Stimulated activated CD8-positive, alpha-beta memory T cell treated with anti-CD3 and anti-CD28 coated beads, Interleukin-12 subunit alpha, Interleukin-12 subunit beta, amount 100 ng/mL, for 4 hours (primary cell): ENCODE measurements at regions not wholly inside any gene's neighbourhood (a gene's known extent, or its start where the extent isn't known, plus 50 kb on each side); places are given as distances from the start of the nearest gene placed in this dataset.

ENCODE experiments used
- DNase-seq: peaks from one replicate; pipeline ENCODE4 v3.0.0-alpha.2; 2020; ENCODE audit warnings: low read depth

DNA sequence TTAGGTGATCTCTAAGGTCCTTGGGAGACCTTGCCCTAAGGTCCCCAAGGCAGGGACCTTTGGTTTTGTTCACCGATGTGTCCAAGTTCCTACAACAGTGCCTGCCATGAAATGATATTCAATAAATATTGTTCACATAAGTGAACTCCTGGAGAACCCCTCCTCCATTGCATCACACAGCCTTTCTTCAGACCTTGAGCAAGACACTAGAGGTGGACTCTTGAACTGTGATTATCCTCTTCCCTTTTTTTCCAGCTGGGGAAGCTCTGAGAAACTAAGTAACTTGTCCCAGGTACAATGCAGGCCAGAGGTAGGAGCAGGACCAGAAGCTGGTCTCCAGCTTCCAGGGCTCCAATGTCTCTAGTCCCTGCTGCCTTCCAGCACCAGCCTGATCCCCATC, 76.6 kb upstream of the LMO1 start:
- DNase-seq: no peak

GRCh38 chr11:8339592-8340022, 75.9 kb upstream of the LMO1 start:
- DNase-seq: no peak

GRCh38 chr11:8338138-8338537, 74.5 kb upstream of the LMO1 start:
- no peak for DNase-seq

DNA sequence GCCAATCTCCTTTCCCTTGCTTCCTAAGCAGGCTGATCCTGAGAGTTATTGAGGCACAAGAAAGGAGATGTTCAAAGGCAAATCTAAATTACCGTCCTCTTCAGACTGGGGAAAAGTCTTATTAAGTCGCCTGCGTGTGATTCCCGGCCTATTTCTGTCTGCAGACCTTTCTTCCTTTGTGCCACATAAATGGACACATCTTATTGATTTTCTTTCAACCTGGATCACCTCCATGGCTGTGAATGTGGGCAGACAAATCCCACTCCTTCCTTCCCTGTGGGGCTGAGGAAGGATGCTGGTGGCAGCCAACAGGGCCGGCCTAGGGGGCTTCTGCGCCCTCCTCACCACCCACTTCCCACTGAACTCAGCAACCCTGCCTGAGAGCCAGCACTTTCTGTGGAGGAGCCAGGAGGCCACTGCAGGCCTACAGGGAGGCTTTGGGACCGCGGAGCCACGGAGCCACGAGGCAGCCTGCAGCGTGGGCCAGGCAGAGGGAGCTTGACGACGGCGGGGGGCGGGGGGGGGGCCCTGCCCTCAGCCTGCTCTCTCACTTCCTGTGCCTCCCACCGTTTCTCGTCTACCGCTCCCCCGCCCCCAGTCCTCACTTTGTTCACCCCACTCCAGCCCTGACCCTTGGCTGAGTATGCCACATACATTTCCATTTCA, 73.6 kb upstream of the LMO1 start:
- no peak for DNase-seq

DNA sequence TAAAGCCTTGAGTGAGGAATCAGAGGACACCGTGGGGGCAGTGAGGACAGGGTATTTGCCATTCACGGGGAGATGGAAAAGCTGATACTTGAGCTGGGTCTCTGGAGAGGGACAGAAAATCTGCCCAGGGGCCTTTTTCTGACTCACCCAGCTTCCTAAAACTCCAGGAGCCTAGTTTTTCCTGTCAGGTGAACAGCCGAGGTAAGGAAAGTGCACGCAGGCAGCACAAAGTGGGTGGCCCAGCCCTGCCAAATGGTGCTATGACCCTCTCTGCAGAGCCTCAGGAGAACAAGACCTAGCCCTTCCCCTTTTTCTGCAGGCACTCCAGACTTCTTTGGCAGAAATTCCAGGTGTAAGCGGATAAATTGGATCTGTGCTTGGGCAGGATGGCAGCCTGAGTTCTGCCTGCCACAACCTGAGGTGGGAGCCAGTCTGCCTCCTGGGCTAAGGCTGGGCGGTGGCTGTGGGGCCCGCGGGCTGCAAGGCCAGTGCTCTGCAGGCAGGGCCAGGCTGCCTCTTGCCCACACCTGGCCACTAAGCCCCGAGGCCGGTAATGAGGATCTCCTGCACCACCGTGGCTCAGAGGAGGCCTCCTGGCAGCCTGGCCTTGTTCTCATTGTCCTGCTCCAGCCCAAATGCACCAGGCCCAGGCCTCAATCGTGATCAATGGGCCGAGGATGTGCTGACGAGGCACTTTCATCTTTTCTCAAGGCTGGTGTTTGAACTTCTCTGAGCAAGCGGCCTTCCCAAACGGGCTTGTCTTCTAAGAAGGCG, 72.9 kb upstream of the LMO1 start:
- no peak for DNase-seq

DNA sequence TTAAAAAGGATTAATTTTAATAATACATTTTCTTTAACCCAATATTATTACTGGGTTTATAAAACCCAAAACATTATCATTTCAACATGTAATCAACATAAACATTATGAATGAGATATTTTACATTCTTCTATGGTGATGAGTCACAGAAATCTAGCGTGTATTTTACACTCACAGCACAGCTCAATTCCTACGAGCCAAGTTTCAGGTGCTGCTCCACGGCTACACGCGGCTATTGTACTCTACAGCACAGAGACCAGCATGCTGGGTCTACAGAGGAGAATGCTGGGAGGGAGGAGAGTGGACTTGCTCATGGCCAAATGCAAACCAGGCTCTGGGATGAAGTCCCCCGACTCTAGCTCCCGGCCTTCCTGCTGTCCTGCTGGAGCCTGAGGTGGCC, 72.0 kb upstream of the LMO1 start:
- DNase-seq: no peak

DNA sequence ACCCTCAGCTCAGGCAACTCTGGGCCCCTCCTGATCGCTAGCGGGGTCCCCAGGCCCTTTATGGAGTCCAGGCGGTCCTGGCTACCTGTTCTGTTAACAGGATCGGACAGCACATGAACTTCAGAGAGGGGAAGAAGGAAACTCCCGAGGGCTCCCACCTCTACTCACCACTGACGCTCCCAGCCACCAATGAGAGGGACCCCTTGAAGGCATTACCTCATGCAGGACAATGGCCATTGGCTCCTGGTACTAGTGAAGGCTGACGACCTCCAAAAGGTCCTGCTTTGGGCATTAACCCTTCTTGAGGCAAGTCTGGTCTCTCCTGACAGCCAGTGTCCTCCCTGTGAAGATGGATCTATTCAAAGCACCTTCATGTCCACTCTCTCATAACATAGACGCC, 71.5 kb upstream of the LMO1 start:
- no peak for DNase-seq

GRCh38 chr11:8333811-8334401, 70.2 kb upstream of the LMO1 start:
- no peak for DNase-seq

GRCh38 chr11:8333376-8333775, 69.7 kb upstream of the LMO1 start:
- no peak for DNase-seq

- no peak for DNase-seq
Observed at GRCh38 chr11:8332891-8333290, 69.2 kb upstream of the LMO1 start.

- DNase-seq: no peak
Observed at GRCh38 chr11:8332196-8332595, 68.5 kb upstream of the LMO1 start.

DNA sequence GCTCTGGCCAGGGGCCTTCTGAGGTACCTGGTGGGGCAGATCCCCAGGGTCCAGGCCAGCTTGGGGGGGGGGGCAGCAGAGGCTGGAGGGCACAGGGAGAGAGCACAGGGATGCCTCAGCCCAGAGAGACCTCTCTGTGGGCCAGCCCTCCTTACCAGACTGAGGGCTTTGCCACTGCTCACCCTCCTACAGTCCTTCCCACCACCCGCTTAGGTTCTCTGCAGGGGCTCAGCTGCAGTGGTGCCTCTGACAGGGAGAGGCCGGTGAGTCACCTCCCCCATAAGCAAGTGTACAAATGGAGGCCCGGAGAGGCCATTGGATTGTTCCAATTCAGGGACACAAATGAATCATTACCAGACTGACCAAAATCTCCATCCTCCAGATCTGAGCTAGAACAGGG, 68.1 kb upstream of the LMO1 start:
- DNase-seq: no peak

- DNase-seq: no peak
Observed at GRCh38 chr11:8330896-8331295, 67.2 kb upstream of the LMO1 start.

GRCh38 chr11:8330404-8330803, 66.7 kb upstream of the LMO1 start:
- no peak for DNase-seq

- no peak for DNase-seq
Observed at GRCh38 chr11:8329847-8330361, 66.2 kb upstream of the LMO1 start.

GRCh38 chr11:8329336-8329735, 65.7 kb upstream of the LMO1 start:
- DNase-seq: no peak

- DNase-seq: peak; percentile 15
Observed at GRCh38 chr11:8328848-8329330, 65.2 kb upstream of the LMO1 start.

DNA sequence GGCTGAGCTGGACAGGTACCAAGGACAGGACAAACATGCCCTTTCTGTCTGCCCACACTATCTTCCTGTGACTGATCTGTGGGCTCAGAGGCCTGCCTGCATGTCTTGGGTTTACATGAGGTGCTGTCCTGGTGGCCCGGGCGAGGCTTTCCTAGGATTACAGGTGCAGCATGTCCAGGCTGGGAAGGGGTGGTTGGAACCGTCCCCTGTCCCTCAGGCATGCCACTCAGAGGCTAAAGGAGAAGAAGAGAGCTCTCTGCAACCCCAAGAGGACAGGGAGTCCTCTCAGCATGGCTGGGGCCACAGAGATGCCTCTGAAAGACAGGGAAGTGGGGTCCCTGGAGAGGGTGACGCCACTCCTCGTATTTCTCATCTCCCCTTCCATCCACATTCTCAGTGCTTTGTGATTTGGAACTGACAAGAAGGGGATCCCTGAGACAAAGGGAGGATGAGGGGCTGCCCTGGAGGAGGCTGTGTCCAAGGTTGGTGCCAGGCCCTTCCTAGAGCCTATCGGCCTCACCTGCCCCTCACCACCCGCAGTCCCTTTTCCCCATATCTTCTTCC, 64.6 kb upstream of the LMO1 start:
- DNase-seq: no peak

DNA sequence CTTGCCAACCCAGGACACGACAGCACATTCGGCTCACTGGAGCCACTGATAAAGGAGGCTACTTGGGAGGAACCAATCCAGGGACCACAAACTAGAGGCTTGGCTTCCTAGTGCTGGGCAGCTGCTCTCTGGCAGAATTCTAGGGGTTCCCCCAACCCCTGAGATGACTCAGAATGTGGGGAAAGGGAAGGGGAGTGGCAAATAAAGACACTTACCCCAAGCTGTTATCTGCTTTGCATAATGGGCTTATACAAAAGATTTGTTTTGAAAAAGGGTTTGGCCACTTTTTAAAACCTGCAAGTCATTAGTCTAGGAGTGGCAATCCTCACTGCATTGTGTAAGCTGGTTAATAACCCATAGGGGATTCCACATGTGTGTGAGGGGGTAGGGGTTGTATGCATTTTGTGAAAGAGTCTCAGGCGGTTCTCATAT, 64.1 kb upstream of the LMO1 start:
- no peak for DNase-seq

DNA sequence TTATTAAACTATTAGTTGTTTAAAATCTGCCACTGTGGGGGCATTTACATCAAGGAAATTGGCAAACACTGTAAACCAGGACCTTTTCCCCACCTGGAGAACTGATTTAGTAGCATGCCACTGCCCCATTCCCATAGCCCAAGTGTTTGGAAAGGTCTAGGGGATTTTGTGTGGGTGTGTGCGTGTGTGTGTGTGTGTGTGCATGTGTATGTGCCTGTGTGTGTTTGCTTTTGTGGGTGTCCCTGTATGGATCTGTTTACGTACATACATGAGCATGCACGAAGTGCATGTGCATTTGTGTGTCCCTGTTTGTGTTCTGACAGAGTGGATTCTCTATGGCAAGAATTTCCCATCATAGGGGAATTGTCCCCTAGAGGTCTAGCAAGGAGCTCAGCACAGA, 62.7 kb upstream of the LMO1 start:
- no peak for DNase-seq

DNA sequence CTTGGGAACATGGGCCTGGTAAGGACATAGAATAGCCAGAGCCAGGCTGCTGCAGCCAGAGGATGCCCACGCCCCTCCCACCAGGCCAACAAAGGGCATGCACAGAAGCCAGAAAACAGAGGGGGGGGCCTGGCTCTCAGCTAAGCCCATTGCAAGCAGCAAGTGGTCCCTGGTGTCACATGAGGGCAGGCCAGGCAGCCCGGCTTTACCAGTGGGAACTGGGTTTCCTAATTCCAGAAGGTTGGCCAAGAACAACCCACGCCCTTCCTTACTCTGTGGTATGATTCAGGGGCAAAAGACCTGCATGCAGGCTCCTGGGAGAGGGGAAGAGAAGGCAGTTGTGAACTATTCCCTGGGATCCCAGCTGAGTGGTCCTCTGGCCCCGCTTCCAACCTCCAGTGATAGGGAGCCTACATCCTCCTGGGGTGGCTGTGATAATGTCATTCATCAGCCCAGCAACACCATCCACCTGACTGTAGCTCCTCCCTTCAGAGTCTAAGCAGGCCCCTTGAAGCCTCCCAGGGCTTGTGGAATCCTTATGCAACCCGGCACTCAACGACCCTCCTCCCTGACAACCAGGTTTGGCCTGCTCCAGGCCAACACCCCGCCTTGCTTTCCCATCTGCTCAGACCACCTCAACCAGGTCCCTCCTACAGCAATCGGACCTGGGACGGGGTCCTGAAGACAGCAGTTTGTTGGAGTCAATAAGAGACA, 62.1 kb upstream of the LMO1 start:
- DNase-seq: no peak
